GM06990 (cell line): ENCODE measurements at regions not wholly inside any gene's neighbourhood (a gene's known extent, or its start where the extent isn't known, plus 50 kb on each side); places are given as distances from the start of the nearest gene placed in this dataset.

Experiments
- DNase-seq: peaks from one replicate; pipeline ENCODE4 v3.0.0-alpha.2; 2011; ENCODE audit not compliant: insufficient read length; ENCODE audit errors: extremely low read depth
- H3K27me3 ChIP-seq: replicated peaks from 2 replicates; pipeline ENCODE4 v1.6.0; 2011; ENCODE audit warnings: low read length; ENCODE audit not compliant: control insufficient read depth, insufficient read depth
- H3K36me3 ChIP-seq: 2 replicates; pipeline ENCODE4 v1.5.1; 2011; ENCODE audit warnings: low read length; ENCODE audit not compliant: control insufficient read depth, insufficient read depth
- H3K4me3 ChIP-seq: replicated peaks from 2 replicates; pipeline ENCODE4 v1.5.1; 2011; ENCODE audit warnings: low read depth, mild to moderate bottlenecking, control low read depth, low read length
- TF ChIP-seq, protein P1 (sequence below): IDR thresholded peaks from 2 replicates; pipeline ENCODE4 v1.5.1; 2011; ENCODE audit warnings: low read length, control low read depth, mild to moderate bottlenecking, inconsistent platforms; ENCODE audit not compliant: insufficient read depth, poor library complexity, severe bottlenecking

DNA sequence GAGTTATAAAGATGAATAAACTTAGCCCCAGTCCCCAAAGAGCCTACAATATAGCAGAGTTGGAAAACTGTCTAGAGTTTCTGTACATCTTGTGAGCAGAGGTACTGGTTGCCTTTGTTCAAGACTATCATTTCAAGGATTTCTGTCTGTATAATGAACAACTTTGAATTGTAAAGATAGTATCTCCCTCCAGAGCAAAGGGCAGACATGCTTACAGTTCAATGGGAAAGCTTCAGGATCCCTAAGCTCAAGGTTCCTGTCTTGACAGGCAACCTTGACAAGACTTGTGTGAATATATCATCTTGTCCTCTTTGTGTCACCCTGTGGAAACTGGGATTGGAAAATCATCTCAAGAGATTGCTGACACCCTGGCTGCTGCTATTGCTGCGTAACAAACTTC, 242.8 kb upstream of the VLDLR start:
- Histone ChIP-seq H3K27me3 (no peaks in the 10 kb centered on the region; the same call in 1 of the 2 replicates), H3K4me3 (no peak overlapping the region), H3K36me3 (no peaks in the 10 kb centered on the region)
- TF ChIP-seq, protein P1, sequence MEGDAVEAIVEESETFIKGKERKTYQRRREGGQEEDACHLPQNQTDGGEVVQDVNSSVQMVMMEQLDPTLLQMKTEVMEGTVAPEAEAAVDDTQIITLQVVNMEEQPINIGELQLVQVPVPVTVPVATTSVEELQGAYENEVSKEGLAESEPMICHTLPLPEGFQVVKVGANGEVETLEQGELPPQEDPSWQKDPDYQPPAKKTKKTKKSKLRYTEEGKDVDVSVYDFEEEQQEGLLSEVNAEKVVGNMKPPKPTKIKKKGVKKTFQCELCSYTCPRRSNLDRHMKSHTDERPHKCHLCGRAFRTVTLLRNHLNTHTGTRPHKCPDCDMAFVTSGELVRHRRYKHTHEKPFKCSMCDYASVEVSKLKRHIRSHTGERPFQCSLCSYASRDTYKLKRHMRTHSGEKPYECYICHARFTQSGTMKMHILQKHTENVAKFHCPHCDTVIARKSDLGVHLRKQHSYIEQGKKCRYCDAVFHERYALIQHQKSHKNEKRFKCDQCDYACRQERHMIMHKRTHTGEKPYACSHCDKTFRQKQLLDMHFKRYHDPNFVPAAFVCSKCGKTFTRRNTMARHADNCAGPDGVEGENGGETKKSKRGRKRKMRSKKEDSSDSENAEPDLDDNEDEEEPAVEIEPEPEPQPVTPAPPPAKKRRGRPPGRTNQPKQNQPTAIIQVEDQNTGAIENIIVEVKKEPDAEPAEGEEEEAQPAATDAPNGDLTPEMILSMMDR, result no peak
- no peak for DNase-seq

DNA sequence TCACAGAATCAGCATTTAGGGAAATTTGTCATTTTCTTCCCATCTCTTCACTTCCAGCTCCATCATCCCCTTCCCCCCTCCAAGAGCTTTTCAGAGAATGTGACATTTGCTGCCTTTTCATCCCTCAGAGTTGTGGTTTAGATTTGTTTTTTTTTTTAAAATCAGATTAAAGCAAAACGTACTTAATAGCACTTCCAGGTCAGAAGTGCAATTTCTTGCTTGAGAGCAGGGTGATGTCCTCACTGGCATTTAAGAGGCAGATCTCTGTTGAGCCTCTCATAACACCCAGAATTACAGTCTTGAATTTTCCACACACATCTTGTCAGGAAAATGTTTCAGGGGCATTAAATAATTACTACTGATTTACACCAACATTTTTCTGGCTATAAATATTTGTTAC, 236.8 kb upstream of the VLDLR start:
- Histone ChIP-seq H3K4me3 (no peak overlapping the region), H3K36me3 (no peaks in the 10 kb centered on the region), H3K27me3 (no peaks in the 10 kb centered on the region; the same call in 1 of the 2 replicates)
- DNase-seq, result no peak
- TF ChIP-seq, protein P1, result no peak

DNA sequence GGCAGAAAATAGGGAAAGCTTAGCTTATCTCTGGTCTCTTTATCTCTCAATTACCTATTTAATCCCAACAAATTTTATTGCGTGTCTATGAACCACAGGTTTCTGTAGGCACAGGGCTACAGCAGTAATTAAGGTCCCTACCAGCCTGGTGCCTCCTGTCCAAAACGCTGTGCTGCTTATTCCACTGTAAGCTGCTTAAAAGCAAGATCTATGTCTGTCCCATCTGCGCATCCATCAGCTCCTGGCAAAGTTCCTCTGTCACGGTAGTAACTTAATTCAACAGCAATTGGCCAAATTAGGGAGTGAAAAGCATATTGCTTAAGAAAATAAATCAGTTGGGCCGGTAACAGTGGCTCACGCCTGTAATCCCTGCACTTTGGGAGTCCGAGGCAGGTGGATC, 235.8 kb upstream of the VLDLR start:
- TF ChIP-seq, protein P1, result no peak
- H3K36me3 ChIP-seq, result no peaks in the 10 kb centered on the region
- DNase-seq, result no peak
- no peak overlapping the region for H3K4me3 ChIP-seq
- no peaks in the 10 kb centered on the region; the same call in 1 of the 2 replicates for H3K27me3 ChIP-seq

DNA sequence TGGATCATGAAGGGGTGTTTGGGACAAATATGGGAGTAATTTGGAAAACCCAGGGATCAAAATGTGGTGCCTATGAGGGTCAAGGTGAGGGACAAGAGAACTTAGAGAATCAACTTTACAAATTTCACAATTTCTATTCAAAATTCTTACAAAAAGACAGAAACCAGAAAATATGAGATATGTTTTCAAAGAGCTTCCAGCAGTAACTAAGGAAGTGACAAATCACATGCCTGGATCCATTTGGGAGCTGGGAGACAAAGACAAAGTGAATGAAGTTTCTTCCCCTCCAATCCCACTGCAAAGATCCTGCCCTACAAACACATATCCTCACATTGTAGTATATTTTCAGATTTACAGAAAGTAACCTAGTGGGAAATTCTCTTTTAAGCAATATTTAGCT, 235.0 kb upstream of the VLDLR start:
- TF ChIP-seq, protein P1, result no peak
- H3K4me3 ChIP-seq, result no peak overlapping the region
- H3K27me3 ChIP-seq, result no peaks in the 10 kb centered on the region; the same call in 1 of the 2 replicates
- DNase-seq, result no peak
- H3K36me3 ChIP-seq, result no peaks in the 10 kb centered on the region

DNA sequence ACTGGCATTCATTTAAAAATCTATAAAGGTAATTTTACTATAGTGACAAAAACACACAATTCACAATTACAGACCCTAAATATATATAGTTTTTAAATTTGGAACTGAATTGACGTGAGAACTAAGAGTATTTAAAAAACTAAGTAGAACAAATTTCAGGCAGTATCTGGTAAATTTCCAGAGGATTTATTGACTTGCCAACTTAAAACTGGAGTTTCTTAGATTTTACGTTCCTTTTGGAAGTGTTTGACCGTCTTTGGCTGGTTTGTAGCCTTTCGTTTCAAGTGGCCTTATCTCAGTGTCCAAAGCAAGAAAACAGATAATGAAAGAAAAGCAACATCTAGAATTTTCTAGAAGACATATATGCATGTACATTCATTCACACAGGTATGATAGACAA, 234.4 kb upstream of the VLDLR start:
- no peak for DNase-seq
- Histone ChIP-seq H3K4me3 (no peak overlapping the region), H3K27me3 (no peaks in the 10 kb centered on the region; the same call in 1 of the 2 replicates), H3K36me3 (no peaks in the 10 kb centered on the region)
- TF ChIP-seq, protein P1, result no peak

DNA sequence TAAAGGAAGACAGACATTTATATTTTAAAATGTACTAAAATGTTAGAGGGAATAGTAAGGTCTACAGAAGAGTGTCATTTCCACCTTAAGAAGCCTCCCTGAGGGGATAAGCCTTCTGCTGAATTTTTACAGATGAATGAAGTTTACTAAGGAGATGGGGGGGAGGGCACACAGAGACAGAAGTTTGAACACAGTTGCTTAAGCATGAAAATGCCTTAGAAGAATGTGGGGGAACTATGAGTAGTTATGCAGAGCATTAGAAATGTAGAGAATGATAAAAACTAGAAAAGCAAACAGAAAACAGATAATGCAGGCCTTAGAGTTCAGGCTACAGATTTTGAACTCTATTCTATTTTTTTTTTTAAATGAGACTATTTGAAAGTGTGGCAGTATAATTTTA, 232.2 kb upstream of the VLDLR start:
- no peak for DNase-seq
- H3K36me3 ChIP-seq, result no peaks in the 10 kb centered on the region
- no peaks in the 10 kb centered on the region for H3K27me3 ChIP-seq
- no peak overlapping the region for H3K4me3 ChIP-seq
- TF ChIP-seq, protein P1, result no peak
